ENCODE measurements at regions not wholly inside any gene's neighbourhood (a gene's known extent, or its start where the extent isn't known, plus 50 kb on each side); places are given as distances from the start of the nearest gene placed in this dataset.

- no peak for DNase-seq (ENCODE audit: low spot score)
These were observed 646.5 kb downstream of the NSUN3 start for GRCh38 chr3:94709249-94709902.

- no peak for DNase-seq (ENCODE audit: low spot score)
These were observed 651.3 kb downstream of the NSUN3 start for GRCh38 chr3:94714194-94714593.

- DNase-seq (ENCODE audit: low spot score), result no peak
These were observed 653.6 kb downstream of the NSUN3 start for GRCh38 chr3:94716326-94717018.

- no peak for DNase-seq (ENCODE audit: low spot score)
These were observed 671.3 kb downstream of the NSUN3 start for GRCh38 chr3:94734206-94734605.

DNA sequence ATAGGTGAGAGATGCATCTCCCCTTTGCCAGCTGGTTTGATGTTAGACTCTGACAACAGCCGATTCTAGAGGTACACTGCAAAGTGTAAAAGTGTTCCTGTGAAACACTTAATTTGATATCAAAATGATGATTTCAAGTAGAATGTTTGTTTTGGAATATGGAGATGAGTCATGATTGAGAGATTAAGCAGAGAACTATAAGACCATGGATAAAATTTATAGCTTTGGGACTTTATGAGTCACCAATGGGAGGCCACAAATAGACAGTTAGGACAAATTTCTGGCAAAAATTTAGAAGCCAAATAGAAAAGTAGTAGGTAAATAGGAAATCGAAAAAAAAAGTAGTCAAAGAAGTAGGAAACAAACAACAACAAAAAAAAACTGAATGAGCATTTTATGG is 672.5 kb downstream of the NSUN3 start:
- no peak for DNase-seq (ENCODE audit: low spot score)

GRCh38 chr3:94737116-94737515 is 674.3 kb downstream of the NSUN3 start:
- DNase-seq (ENCODE audit: low spot score), result no peak

GRCh38 chr3:94739420-94739819 is 676.6 kb downstream of the NSUN3 start:
- DNase-seq (ENCODE audit: low spot score), result no peak

DNA sequence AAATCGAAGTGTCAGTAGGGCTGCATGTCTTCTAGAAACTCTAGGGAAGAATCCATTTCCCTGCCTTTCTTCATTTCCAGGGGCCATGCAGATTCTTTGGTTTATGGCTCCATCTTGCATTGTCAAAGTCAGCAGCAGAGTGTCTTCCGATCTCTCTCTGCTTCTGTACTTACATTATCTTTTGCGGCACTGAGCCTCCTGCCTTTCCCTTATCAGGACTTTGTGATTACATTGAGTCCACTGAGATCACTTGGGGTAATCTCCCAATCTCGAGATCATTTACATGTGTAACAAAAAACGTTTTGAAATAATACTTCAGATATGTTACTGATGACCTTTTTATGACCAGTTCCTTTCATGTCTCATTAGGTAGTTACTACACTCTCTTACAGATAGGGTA is 695.9 kb downstream of the NSUN3 start:
- no peak for DNase-seq (ENCODE audit: low spot score)

DNA sequence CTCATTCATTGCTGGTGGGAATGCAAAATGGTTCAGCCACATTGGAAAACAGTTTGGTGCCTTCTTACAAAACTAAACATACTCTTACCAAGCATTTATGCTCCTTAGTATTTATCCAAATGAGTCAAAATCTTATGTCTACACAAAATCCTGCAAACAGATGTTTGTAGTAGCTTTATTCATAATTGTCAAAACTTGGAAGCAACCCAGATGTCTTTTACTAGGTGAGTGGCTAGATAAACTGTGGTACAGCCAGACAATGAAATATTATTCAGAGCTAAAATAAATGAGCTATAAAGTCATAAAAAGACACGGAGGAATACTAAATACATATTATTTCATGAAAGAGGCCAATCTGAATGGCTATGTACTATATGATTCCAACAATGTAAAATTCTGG is 709.5 kb downstream of the NSUN3 start:
- DNase-seq (ENCODE audit: low spot score), result no peak

GRCh38 chr3:94775746-94776145 is 712.9 kb downstream of the NSUN3 start:
- DNase-seq (ENCODE audit: low spot score), result no peak

- no peak for DNase-seq (ENCODE audit: low spot score)
These were observed 713.6 kb downstream of the NSUN3 start for GRCh38 chr3:94776401-94776915.

GRCh38 chr3:94778289-94778688 is 715.4 kb downstream of the NSUN3 start:
- no peak for DNase-seq (ENCODE audit: low spot score)

DNA sequence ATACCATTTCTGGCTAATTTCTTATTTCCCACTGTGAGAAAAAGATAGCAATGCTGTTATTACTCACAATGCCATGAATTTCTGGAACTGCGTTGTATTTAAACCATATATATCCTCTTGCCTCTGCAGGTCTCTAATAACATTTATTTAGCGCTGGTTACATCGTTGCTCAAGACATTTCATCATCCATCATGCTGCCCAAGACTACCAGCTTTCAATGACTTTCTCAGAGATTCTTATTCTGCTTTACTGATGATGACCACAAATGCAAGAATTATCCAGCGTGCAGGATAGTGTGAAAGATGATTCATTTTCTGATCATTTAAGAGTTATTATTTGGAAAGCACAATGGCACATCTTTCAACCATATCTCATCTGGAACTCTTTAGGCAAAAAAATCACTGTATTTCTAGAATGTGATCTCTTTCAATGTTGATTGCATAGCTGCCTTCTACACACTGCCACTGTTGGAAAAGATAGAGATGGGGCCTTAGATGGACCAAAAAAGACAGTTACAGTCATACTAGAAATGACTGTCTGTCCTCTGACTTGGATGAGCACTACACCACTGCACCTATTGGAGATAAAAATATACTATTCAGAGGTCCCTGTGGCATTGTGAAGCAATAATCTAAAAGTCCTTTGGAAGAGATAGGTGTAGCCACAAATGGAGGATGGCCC is 716.1 kb downstream of the NSUN3 start:
- no peak for DNase-seq (ENCODE audit: low spot score)

DNA sequence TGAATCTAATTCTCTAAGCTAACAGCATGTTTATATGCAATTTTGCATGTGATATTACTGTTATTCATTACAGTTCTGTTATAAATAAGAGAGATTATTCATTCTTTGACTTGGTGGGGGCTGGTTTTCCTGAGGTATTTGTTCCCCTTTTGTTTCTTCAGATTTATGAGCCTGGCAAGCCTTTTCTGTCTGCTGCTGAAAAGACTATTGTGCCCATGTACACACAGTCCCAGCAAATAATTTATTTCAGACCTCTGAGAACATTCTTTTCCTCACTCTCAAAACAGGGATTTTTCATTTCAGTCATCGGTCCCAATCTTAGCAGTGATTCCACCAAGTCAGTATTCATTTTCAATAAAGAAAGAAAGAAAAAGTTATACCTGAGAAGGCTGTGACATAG is 716.8 kb downstream of the NSUN3 start:
- no peak for DNase-seq (ENCODE audit: low spot score)

DNA sequence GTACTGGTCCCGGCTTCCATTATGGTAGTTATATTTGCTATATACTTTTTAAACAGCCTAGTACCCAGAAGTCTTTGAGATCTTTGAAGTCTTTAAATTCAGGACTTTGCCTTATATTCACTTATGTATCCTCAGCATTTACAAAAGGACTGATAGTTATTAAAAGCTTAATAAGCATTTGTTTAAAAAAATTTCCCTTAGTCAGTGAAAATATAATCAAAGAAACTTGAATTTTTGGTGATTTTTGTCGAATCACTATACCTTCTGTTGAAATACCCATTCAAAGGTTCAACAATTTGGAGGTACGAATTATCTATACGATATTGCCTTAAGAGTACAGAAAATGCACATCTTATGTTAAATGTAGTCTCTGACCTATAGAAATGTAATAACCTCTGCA is 721.4 kb downstream of the NSUN3 start:
- no peak for DNase-seq (ENCODE audit: low spot score)

DNA sequence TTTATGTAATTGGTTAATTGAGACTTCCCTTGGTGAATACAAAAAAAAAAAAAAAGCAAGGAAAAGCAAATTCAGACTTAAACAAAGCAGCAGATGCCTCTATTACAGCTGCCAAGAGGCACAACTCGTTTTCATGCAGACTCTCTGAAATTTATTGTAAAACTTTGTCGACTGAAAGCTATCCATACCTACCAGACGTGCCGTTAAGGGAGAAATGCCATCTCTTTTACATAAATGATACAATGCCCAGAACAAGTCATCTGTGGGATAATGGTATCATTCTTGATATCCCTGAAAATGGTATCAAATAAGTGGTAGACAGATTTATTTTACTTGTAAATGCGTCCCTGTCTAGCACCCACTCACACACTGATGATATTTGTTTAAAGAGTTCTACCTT is 724.2 kb downstream of the NSUN3 start:
- DNase-seq (ENCODE audit: low spot score), result no peak

DNA sequence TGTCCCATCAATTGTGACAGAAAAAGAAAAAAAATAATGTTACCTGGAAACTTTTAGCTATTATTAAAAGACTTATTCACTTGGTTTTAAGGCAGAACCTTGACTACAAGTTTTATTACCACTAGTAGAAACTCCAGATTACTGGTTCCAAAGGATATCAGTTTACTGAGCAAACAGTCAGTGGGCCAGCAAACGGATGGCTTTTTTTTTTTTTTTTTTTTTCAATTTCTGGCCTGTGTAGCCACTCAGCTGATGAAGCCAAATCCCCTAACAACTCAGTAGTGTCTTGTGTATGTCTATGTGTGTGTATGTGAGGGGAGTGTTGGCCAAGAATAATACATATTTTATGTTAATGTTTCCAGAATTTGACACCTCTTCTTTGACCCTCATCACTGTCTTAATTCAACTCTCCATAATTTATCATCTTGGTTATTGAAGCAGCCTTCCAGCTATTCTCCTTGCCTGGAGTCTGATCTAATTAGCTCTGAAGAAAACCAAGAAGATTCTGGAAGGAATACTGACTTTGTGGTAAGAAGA is 724.9 kb downstream of the NSUN3 start:
- DNase-seq (ENCODE audit: low spot score), result no peak

DNA sequence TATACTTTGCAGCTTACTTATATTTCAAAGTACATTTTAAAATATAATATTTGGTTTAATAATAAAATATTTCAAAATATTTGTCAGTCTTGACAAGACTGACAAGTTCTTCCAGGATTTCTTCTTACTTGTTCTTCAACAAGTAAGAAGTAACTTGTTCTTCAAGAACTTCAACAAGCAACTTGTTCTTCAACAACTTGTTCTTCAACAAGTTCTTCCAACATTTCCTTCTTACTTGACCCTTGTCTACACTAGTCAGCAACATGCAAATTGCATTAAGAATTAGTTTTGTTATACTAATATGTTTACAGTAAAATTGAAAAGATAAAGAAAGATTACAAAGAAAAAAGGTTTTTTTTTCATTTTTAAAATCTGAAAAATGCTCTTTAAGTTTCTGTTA is 731.7 kb downstream of the NSUN3 start:
- no peak for DNase-seq (ENCODE audit: low spot score)

GRCh38 chr3:94799420-94800060 is 736.7 kb downstream of the NSUN3 start:
- DNase-seq (ENCODE audit: low spot score), result no peak

- no peak for DNase-seq (ENCODE audit: low spot score)
These were observed 749.0 kb downstream of the NSUN3 start for GRCh38 chr3:94811836-94812235.

DNA sequence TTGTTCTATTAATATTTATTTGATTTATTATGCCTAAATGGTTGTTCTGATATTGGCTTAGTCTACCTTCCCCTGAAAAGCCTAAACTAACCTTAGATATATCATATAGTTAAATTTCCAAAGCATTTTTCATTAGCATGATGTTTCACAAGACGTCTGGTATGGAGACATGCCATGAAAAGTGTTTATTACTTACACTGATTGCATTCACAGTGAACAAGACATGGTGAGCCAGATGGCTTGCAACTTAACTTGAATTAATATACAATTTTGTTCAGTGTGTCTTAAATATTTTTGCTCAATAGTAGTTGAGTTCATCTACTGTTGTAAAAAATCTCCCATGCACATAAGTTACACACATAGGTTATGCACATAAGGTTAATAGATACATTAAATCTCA is 758.4 kb downstream of the NSUN3 start:
- DNase-seq (ENCODE audit: low spot score), result no peak

DNA sequence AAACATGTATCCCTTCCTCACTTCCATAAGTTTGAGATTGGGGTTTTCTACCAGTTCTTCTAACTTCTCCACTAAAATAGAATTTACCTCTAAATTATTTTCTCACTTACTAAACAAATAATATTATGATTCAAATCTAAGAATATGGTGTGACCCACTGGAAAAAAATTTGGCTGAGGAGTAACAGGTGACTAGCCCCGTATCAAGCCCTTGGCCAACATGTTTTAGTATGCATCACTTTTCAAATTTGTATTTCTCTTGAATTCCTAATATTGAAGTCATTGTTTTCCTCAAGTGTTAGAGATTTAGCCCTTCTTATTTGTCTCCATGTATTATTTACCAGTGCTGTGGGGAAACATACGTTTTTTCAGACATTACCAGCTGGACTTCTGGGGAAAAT is 759.4 kb downstream of the NSUN3 start:
- no peak for DNase-seq (ENCODE audit: low spot score)
